GM12878 (cell line): ENCODE measurements at regions not wholly inside any gene's neighbourhood (a gene's known extent, or its start where the extent isn't known, plus 50 kb on each side); places are given as distances from the start of the nearest gene placed in this dataset.

Experiments
- ATAC-seq: fragments of 200-7000 bp; cut with Tn5 transposase; 3 replicates; pipeline ENCODE4 v1.9.1; 2020; ENCODE audit warnings: mild to moderate bottlenecking, moderate library complexity
- BruUV-seq: library from RNA; stranded (reverse); fragments of 400-500 nt; replicated peaks from 2 replicates; lab custom pipeline; 2021; lab: Mats Ljungman, UMichigan
- CTCF ChIA-PET: fragments of 300-600 bp; sonication (Branson Sonifier 250); formaldehyde crosslinking; extraction: SDS; loops from one replicate; lab custom pipeline; 2021; ENCODE audit warnings: inconsistent platforms; lab: Yijun Ruan, JAX
- POLR2A ChIA-PET: fragments of 350-600 bp; formaldehyde crosslinking; extraction: SDS; loops from one replicate; lab custom pipeline; 2021; ENCODE audit warnings: inconsistent platforms; lab: Charles Lee
- RAD21 ChIA-PET: fragments of 300-600 bp; sonication (Branson Sonifier 250); formaldehyde crosslinking; loops from one replicate; lab custom pipeline; 2023; ENCODE audit warnings: antibody characterized with exemption; ENCODE audit not compliant: unreplicated experiment; lab: Charles Lee
- SMC1A ChIA-PET: fragments of 300-600 bp; sonication (Branson Sonifier 250); formaldehyde crosslinking; loops from one replicate; lab custom pipeline; 2023; ENCODE audit not compliant: unreplicated experiment, uncharacterized antibody; lab: Charles Lee
- DNase-seq: peaks from one replicate; pipeline ENCODE4 v3.0.0-alpha.2; 2011; ENCODE audit warnings: low read depth, low spot score
- FAIRE-seq: peaks from 3 replicates; lab custom pipeline; 2011; peaks lifted over from hg19 to GRCh38; lab: Jason Lieb, UNC
- H2AFZ ChIP-seq: 2 replicates; pipeline ENCODE4 v1.6.0; 2011; ENCODE audit warnings: low read depth, low read length, control low read depth; ENCODE audit not compliant: control insufficient read depth
- H3K27ac ChIP-seq: 2 replicates; pipeline ENCODE4 v1.5.1; 2011; ENCODE audit warnings: control low read depth; ENCODE audit not compliant: control insufficient read depth, insufficient read depth
- H3K27me3 ChIP-seq, 2 experiments: replicated peaks in 1 of 2; 2 replicates each; pipeline versions ENCODE4 v1.6.0 to v1.6.1; 2011; ENCODE audit warnings: low read length in 1 of 2; ENCODE audit not compliant: control insufficient read depth in 2 of 2, insufficient read depth in 2 of 2
- H3K36me3 ChIP-seq, 2 experiments: 2 replicates each; pipeline ENCODE4 v1.5.1; 2011; ENCODE audit warnings: low read length in 1 of 2; ENCODE audit not compliant: control insufficient read depth in 2 of 2, insufficient read depth in 2 of 2
- H3K4me1 ChIP-seq: 2 replicates; pipeline ENCODE4 v1.6.1; 2011; ENCODE audit warnings: mild to moderate bottlenecking, low read length, moderate library complexity, mixed read lengths; ENCODE audit not compliant: control insufficient read depth, insufficient read depth
- H3K4me2 ChIP-seq: 2 replicates; pipeline ENCODE4 v1.6.0; 2011; ENCODE audit warnings: control low read depth; ENCODE audit not compliant: control insufficient read depth, insufficient read depth
- H3K4me3 ChIP-seq: fragments of 200-600 bp; sonication (generic); 2 replicates; pipeline ENCODE4 v1.5.1; 2016
- H3K79me2 ChIP-seq: 2 replicates; pipeline ENCODE4 v1.6.0; 2011; ENCODE audit warnings: low read length; ENCODE audit not compliant: control insufficient read depth, insufficient read depth
- H3K9ac ChIP-seq: 2 replicates; pipeline ENCODE4 v1.8.0; 2011; ENCODE audit warnings: low read length, control low read depth, mixed read lengths; ENCODE audit not compliant: control insufficient read depth, insufficient read depth
- H3K9me3 ChIP-seq: replicated peaks from 3 replicates; pipeline ENCODE4 v1.5.1; 2011; ENCODE audit warnings: mild to moderate bottlenecking, low read length; ENCODE audit not compliant: control insufficient read depth, insufficient read depth
- H4K20me1 ChIP-seq: 2 replicates; pipeline ENCODE4 v1.6.0; 2011; ENCODE audit not compliant: control insufficient read depth, insufficient read depth
- KAT2A ChIP-seq: conservative IDR thresholded peaks from 2 replicates; pipeline ENCODE4 v1.6.1; 2011; ENCODE audit warnings: low read depth, low read length; ENCODE audit not compliant: control insufficient read depth
- KLF5 ChIP-seq: fragments of 450-650 bp; IDR thresholded peaks from 2 replicates; pipeline ENCODE4 v1.6.1; 2014; ENCODE audit warnings: mild to moderate bottlenecking; ENCODE audit not compliant: partially characterized antibody
- NFIC ChIP-seq: IDR thresholded peaks from 2 replicates; pipeline ENCODE4 v1.6.1; 2012; ENCODE audit warnings: low read depth, mild to moderate bottlenecking, inconsistent platforms, low read length, moderate library complexity
- WRNIP1 ChIP-seq: IDR thresholded peaks from 2 replicates; pipeline ENCODE4 v1.6.1; 2011; ENCODE audit warnings: low read depth, low read length, improper control_type of control experiment, borderline replicate concordance
- WGBS: methylation state at CpG from one replicate; pipeline ENCODE4 v1.1.6; 2016; ENCODE audit warnings: low lambda C conversion rate; ENCODE audit not compliant: insufficient replicate concordance, insufficient coverage; ENCODE audit errors: missing lambda C conversion rate; 5-methylcytosine and 5-hydroxymethylcytosine counted together
- in situ Hi-C: fragments of 300-500 bp; cut with MboI; formaldehyde crosslinking; loops from 9 replicates; pipeline ENCODE4 v1.14.3; 2018; ENCODE audit warnings: mixed read lengths
- intact Hi-C: fragments of 100-400 bp; cut with micrococcal nuclease; formaldehyde crosslinking; loops from one replicate; pipeline ENCODE4 v1.14.2; 2022; ENCODE audit not compliant: unreplicated experiment
- TF ChIP-seq, protein P1 (sequence below): fragments of 450-650 bp; IDR thresholded peaks from 2 replicates; pipeline ENCODE4 v1.6.1; 2017; ENCODE audit warnings: antibody characterized with exemption, mild to moderate bottlenecking, moderate library complexity

DNA sequence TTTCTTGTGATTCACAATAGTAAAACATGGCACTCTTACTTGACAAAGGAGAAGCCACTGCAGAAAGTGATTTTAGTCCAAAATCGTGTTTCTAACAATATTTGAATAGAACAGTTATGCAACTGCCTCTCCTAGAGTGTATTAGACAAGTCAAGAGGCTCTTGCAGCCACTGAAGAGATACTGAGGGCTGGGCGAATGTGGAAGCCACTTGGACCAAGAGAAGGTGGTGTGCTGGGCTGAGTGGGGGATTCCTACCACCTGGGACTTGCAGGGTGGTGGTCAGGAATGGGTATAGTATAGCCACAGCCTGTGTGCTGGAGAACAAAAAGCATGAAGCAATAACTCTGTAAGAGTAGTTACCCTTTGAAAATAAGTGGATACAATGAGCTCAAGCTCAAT is 223.8 kb upstream of the DNAJC19 start:
- Histone ChIP-seq H3K79me2 (no peaks in the 10 kb centered on the region), H4K20me1 (no peaks in the 10 kb centered on the region), H3K9me3 (no peaks in the 10 kb centered on the region), H3K27me3 (no peaks in the 10 kb centered on the region; a peak in 1 of 4 replicates), H3K27ac (no peak overlapping the region), H3K36me3 (no peaks in the 10 kb centered on the region), H3K9ac (no peak overlapping the region), H3K4me1 (no peaks in the 10 kb centered on the region), H2AFZ (no peak overlapping the region), H3K4me3 (no peak overlapping the region), H3K4me2 (no peak overlapping the region)
- BruUV-seq, result no TSS peak
- SMC1A ChIA-PET, result no interaction called here
- intact Hi-C loops (no loop called here), in situ Hi-C loops (no loop called here)
- DNase-seq (no peak), ATAC-seq (no peak), FAIRE-seq (no peak)
- POLR2A ChIA-PET, result no interaction called here
- RAD21 ChIA-PET, result no interaction called here
- CTCF ChIA-PET, result no interaction called here
- 0% methylated on average over 2 of the region's 2 CpGs for WGBS
- TF ChIP-seq WRNIP1 (no peak), KLF5 (no peak), NFIC (no peak), KAT2A (no peak)
- TF ChIP-seq, protein P1, sequence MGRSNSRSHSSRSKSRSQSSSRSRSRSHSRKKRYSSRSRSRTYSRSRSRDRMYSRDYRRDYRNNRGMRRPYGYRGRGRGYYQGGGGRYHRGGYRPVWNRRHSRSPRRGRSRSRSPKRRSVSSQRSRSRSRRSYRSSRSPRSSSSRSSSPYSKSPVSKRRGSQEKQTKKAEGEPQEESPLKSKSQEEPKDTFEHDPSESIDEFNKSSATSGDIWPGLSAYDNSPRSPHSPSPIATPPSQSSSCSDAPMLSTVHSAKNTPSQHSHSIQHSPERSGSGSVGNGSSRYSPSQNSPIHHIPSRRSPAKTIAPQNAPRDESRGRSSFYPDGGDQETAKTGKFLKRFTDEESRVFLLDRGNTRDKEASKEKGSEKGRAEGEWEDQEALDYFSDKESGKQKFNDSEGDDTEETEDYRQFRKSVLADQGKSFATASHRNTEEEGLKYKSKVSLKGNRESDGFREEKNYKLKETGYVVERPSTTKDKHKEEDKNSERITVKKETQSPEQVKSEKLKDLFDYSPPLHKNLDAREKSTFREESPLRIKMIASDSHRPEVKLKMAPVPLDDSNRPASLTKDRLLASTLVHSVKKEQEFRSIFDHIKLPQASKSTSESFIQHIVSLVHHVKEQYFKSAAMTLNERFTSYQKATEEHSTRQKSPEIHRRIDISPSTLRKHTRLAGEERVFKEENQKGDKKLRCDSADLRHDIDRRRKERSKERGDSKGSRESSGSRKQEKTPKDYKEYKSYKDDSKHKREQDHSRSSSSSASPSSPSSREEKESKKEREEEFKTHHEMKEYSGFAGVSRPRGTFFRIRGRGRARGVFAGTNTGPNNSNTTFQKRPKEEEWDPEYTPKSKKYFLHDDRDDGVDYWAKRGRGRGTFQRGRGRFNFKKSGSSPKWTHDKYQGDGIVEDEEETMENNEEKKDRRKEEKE, result no peak
